EL (cell line): ENCODE measurements at regions not wholly inside any gene's neighbourhood (a gene's known extent, or its start where the extent isn't known, plus 50 kb on each side); places are given as distances from the start of the nearest gene placed in this dataset.
"Not testable (repeated sequence)": the region's sequence is repeated elsewhere in the genome, so short reads cannot be mapped to it uniquely, and the experiment has no call there.

Experiments
- DNase-seq: peaks from one replicate; pipeline ENCODE4 v3.0.0-alpha.2; 2016

DNA sequence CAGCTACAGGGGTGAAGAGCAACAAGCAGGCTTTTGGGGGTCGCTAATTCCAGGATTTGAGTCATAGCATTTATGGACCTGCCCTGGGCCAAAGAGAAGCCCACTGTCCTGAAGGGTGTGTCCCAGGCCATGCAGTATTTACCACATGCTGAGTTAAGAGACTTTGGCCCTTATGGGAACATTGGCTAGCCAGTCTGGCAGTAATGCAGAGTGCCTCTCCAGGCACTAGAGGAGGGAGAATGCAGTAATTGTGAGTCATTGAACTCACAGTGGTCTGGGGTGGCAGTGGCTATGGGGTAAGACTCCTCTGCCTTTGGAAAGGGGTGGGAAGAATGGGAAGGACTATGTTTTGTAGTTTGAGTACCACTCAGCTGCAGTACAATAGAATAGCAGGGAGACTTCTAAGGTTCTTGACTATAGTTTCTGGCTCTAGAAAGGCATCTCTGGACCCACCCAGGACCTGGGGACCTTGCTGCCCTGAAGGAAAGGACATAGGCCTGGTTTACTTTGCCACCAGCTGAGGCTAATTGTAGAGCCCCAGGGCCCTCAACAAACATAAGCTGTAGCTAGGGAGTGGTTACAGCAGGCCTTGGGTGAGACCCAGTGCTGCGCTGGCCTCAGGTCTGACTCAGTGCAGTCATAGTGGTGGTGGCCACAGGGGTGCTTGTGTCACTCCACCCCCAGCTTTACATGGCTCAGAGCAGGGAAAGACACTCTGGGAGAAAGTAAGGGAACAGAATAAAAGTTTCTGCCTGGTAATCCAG is 520.9 kb downstream of the HTR1B start:
- peak; percentile 23 for DNase-seq

DNA sequence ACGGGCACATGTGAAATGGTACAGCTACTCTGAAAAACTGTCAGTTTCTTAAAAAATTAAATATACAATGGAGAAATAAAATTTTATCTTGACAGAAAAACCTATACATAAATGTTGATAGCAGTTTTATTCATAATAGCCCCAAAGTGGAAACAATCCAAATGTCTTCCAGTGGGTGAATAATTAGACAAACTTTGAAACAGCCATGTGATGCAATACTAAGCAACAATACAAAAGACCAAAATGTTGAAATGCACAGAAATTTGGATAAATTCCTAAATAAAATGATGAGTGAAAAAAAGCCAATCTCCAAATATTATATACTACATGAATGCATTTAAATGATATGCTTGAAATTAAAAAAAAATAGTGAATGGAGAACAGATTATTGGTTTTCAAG is 523.1 kb downstream of the HTR1B start:
- no peak for DNase-seq

DNA sequence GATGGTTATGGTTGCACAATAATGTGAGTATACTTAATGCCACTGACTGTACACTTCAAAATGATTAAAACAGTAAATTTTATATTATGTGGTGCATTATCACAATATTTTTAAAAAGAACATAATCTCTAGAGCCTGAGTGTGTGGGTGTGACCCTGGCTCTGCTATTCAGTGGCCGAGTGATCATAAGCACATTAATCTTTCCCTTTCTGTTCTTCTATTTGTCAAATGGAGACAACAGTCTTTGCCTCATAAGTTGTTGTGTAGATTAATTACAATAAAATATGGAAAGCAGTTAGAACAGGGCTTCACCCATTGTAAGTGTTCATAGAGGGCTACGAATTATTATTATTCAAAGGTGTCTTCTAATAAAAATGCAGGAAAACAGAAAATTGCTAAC is 548.6 kb downstream of the HTR1B start:
- no peak for DNase-seq

DNA sequence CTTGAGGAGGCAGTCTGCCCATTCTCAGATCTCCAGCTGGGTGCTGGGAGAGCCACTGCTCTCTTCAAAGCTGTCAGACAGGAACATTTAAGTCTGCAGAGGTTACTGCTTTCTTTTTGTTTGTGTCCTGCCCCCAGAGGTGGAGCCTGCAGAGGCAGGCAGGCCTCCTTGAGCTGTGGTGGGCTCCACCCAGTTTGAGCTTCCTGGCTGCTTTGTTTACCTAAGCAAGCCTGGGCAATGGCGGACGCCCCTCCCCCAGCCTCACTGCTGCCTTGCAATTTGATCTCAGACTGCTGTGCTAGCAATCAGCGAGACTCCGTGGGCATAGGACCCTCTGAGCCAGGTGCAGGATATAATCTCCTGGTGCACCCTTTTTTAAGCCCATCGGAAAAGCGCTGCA is 557.8 kb downstream of the HTR1B start:
- not testable (repeated sequence) for DNase-seq

DNA sequence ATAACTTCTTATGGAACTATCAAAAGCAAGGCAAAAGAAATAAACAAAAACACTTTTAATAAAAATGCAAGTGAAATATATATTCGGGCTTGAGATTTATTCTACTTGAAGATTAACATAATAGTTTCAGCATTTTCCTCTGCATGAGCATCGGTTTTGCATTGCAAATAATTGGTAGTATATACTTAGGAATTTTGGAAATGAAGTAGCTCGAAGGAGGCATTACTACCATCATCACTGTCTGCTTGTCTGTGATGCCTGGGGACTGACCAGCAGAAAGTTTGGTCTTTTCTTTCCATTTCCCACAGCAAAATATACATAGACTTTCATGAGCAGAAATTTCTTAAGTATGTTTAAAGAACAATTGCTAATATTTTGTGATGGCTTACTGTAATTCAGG is 570.7 kb downstream of the HTR1B start:
- no peak for DNase-seq

DNA sequence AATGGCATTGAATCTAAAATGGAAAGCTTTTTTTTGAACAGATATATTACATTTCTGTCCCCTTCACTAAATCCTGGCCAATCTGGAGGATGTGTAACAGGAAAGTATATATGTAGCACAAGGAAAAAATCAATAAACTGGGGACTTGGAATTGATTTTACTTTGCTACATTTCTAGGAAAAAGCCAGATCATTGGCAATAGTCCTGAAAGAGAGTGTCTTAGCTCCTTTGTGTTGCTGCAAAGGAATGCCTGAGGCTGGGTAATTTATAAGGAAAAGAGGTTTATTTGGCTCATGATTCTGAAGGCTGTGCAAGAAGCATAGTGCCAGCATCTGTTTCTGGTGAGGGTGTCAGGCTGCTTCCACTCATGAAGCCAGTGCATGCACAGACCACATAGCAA is 574.9 kb downstream of the HTR1B start:
- no peak for DNase-seq

DNA sequence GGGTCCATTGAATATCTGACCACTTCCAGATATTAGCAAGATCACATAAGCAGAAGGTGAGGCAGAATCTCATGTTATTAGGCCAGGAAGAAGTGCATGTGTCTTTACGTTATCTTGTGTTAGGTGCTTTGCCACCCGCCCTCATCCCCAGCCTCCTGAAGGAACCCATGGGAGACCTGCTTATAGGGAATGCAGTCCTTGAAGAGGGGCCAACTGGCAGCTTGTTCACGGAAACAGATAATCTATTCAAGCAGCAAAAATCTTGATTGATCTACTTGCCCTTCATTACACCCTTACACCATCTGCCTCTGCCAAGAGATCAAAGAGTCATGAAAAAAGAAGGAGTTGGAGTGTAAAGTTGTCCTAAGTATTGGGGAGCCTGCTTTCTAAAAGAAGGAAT is 576.4 kb downstream of the HTR1B start:
- DNase-seq: no peak

DNA sequence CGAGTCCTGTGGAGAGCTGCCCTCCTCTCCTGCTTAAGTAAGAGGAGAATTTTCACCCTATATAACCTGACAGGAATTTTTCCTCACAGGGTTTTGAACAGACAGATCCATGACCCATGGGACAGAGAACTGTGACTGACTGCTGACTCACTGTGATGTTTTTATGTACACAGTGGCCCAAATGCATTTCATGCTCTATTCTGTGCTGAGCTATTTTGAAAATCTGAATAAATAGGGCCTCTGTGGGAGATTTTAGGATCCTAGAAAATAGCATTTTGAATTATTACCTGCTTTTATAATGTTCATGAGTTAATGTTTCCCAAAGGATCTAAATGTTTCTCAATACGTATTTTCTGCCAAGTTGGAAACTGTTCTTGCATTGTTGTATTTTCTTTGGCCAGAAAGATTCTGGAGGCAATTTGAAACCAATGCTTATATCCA is 577.4 kb downstream of the HTR1B start:
- DNase-seq: peak; percentile 35

DNA sequence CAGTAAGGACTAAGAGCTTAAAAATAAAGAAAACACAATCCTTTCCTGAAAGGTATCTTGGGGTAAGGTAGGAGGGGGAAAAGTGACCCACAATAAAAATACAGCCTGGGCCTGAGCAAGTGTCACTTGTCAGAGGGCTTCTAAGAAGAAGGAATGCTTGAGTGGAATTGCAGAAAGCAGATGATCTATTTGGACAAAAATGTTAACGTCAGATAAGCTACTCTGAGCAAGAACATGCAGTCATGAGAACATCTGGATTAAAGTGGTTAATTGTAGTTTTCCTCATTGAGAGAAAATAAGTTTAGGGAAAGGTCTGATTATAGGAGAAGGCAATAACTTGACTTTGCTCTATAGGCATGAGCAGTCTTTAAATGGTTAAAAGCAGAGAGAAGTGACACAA is 581.9 kb downstream of the HTR1B start:
- peak; percentile 28 for DNase-seq

DNA sequence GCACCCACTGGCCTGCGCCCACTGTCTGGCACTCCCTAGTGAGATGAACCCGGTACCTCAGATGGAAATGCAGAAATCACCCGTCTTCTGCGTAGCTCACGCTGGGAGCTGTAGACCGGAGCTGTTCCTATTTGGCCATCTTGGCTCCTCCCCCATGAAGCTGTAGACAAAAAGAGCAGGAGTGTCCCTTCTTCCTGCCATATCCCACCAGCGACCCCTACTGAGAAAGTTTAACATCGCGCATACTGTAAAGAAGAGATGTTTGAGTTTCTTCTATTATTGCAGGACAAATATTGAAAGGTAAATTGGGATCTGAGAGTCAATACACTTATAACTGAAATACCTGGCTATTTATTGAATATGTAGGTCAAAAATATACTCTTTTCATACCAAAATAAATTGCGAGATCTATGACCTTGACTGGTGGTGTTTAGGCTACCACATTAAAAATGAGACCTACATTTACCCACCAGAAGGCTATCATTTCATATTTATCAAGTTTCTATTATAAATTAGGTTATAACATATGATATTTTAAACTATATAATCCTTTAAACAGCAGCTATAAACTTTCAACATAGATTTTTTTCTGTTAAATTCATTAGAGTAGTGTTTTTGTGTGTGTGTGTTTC is 586.3 kb downstream of the HTR1B start:
- peak; percentile 79 for DNase-seq

DNA sequence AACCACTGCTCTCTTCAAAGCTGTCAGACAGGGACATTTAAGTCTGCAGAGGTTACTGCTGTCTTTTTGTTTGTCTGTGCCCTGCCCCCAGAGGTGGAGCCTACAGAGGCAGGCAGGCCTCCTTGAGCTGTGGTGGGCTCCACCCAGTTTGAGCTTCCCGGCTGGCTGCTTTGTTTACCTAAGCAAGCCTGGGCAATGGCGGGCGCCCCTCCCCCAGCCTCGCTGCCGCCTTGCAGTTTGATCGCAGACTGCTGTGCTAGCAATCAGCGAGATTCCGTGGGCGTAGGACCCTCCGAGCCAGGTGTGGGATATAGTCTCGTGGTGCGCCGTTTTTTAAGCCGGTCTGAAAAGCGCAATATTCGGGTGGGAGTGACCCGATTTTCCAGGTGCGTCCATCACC is 586.9 kb downstream of the HTR1B start:
- DNase-seq: not testable (repeated sequence)

DNA sequence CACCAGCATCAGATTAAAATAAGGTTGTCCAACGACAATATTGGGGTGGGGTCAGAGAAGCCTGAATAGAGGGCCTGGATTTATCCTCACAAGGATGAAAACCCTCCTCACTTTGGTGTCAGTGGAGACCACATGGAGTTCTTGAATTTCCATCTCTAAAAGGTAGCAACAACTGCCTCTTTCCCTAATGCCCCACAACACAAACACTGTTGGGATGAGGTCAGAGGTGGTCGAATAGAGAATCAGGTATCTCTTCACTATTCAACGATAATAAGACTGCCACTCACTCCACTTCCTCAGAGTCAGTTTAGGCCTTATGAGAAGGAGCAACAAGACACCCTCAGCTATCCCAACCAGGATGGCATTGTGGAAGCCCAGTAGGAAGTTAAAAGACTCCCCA is 596.1 kb downstream of the HTR1B start:
- DNase-seq: no peak

DNA sequence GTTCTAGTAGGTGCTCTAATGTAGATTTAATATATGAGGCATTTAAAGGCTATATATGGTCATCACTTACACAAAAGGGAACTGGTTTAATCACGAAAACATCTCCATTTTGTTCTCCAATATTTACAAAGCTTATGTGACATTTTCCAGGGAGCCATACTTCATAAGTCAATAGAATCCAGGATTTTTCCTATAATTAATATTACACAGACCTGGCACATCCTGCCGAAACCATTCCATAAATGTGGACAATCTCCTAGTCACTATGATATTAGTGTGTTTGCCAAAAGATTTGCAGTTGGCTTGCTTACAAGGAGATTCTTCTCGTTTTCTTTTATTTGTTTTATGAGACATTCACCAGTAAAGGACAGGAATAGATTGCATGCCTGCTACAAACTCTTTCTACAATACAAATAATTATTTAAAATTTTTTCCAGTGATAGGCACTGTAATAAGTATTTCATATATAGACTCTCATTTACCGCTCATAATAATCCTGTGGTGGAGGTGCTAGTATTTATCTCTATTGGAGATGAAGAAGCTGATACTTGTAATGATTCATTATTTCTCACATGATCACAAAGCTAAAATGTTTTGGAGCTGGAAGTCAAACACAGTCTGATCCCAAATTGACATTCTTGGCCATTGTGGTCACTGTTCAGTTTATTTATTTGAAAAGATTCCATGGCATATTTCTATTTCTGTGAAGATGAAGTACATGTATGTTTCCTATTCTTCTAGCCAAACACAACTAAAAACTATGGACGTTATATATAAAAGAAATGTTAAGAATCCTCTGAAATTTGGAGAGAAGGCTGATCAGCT is 597.0 kb downstream of the HTR1B start:
- DNase-seq: peak; percentile 36

DNA sequence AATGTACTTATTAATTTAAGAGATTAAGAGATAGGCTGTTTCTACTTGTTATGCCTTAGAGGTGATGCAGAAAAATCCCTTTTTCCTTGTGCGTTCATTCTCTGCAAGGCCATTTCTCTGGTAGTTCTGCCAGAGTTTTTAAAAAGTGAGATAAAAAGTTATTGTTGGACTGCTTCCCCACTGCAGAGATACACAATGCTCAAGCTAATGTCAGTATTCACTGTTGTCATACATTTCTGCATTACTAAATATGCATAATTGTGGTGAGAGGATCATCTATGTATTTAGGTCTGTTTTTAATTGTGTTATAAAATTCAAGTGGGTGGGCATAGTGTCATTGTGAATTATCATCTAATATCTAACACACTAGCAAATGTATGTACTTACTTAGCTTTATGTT is 600.4 kb downstream of the HTR1B start:
- DNase-seq: no peak

DNA sequence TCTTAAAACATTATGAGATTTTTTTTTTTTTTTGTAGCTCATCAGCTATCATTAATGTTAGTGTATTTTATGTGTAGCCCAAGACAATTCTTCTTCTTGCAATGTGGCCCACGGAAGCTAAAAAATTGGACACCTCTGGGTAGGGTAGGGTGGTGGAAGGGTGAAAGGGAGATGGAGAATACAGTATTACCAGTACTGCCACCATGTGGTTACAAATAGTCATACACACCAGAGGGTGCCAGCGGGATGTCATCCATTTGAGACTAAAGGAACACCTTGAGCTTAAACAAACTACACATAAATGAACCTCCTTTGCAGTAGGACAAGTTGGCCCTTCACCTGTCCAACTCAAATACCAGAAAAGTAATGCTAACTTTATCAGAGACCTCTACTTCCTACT is 601.9 kb downstream of the HTR1B start:
- DNase-seq: peak; percentile 21

DNA sequence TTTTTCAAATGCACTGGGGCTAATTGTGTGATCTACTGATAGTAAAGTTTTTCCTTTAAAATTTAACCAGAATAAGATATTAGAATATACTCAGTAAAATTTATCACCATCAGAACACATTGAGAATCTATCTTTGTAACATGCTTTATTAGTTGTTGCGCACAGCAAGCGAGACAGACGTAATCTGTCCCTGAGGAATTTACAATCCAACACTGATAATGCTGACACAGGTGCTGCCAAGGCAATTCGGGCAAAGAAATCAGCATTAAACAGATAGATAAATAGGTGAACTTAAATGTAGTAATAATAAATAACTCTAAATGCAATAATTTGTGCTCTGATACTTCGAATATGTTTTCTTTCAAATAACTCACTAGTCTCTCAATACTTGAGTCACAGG is 607.2 kb downstream of the HTR1B start:
- DNase-seq: no peak

DNA sequence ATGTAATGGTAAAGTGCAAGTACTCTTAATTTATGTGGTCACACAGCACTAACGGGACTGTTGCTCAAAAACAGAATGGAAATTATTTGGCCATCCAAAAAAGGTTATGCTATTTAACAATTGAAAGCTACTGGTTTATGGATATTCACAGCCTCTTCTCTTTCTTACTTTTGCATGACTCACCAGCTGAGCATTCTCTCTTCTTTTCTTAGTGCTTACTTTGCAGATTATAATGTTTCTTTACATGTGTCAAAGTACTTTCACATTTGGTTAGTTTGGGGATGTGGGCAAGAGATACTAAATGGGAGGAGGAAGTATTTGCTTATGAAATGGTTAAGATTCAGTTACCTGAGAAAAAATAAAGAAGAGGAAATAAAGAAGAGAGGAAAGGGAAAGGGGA is 610.5 kb downstream of the HTR1B start:
- DNase-seq: peak; percentile 57

DNA sequence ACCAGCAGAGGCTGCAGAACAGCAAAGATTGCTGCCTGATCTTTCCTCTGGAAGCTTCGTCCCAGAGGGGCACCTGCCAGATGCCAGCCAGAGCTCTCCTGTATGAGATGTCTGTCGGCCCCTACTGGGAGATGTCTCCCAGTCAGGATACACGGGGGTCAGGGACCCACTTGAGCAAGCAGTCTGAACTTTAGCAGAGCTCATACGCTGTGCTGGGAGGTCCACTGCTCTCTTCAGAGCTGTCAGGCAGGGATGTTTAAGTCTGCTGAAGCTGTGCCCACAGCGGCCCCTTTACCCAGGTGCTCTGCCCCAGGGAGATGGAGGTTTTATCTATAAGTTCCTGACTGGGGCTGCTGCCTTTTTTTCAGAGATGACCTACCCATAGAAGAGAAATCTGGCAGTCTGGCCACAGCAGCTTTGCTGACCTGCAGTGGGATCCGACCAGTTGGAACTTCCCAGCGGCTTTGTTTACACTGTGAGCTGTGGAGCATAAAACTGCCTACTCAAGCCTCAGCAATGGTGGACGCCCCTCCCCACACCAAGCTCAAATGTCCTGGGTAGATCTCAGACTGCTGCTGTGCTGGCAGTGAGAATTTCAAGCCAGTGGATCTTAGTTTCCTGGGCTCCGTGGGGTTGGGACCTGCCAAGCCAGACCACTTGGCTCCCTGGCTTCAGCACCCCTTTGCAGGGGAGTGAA is 613.9 kb downstream of the HTR1B start:
- DNase-seq: not testable (repeated sequence)

DNA sequence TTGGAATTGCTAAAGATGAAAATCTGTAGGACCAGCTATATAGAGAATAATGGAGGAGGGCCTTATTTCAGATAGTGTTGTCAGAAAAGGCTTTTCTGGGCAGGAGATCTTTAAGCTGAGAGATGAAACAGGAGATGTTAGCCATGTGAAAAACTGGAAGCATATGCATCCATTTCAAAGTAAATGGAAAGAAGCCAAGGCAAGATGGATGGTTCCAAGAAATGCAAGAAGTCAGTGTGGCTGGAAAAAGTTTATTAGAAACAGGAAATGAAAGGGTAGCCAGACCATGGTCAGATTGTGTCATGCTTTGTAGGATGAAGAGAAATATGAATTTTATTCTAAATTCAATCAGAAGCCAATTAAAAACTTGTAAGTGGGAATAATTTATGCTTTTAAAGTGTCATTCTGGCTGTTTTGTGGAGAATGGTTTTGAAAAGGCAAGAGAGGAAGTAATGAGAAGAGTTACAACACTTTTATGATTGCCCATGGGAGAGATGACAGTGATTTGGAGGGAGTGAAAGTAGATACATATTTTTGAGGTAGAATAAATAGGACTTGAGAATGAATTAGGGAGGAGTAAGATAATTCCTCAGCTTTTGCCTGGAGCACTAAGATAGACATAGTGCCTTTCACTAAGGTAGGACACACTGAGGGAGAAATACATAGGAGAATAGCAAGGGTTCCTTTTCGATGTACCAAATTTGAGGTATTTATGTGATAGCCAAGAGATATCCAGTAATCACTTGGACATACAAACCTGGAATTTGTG is 620.1 kb downstream of the HTR1B start:
- DNase-seq: no peak

DNA sequence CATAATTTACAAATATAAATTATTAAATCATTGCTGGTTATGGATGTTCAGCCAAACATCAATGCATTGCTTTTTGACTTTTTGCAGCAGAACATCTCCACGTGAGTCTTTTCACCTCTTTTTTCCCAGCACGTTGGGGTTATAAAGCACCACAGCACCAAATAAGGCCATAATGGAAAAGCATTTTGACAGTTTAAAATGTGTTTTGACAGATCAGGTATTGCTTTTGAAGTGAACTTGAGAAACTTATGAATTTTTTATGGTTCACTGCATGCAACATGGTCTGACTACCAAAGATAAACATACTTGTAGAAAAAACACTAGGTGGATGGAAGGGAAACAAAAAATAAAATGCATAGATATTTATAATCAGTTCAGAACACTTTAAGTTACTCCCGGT is 622.4 kb downstream of the HTR1B start:
- no peak for DNase-seq

DNA sequence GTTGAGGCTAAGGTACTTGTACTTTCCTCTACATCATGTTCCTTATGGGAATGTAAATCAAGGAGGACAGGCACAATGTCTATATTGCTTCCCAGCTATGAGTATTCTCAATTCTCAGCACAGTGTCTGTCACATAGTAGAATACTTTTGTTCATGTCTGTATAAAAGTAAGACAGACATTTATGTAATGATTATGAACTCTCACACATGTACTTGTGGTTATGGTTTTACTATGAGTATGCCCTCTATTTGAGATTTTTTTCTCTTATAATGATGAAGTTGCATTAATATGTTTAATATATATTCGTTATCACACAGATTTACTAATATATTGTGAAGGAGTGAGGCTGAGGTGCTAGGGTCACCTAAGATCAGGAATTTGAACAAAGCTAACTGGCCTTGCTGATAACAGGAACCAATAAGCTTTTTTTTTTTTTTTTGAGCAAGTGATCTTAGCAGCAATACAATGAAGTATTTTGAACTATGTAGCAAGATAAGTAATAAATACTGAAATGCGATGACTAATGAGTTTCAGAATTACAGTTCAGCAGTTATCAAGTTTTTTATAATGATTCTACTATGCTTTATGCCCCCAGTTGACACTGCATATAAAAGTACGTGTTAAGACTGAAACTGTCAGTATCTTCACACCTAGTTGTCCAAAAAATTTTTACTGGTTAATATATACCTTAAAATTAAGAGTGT is 623.1 kb downstream of the HTR1B start:
- DNase-seq: no peak

DNA sequence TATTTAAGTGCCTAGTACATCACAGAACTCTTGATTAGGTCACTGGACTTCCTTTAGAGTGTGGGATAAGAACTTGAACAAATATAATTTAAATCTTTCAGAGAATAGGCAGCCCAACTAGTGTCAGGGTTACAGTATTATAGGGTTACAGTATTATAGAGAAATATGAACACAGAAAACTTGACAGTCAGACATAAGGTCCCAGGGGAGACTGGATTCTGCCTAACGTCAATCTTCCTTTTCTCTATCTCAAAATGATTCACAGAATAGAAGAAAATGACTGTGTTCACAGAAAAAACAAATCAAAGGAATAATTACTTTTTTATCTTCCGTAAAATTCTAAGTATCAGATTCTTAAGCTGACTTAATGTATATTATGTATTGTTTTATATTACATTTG is 623.8 kb downstream of the HTR1B start:
- no peak for DNase-seq
